Ovary (tissue), 7 donors: ENCODE measurements at regions not wholly inside any gene's neighbourhood (a gene's known extent, or its start where the extent isn't known, plus 50 kb on each side); places are given as distances from the start of the nearest gene placed in this dataset.

Source experiments
- DNase-seq, 5 donors: peaks; one replicate each; pipeline ENCODE4 v3.0.0-alpha.2; 2019 to 2020
- H3K27ac ChIP-seq, 2 donors: fragments of 200-600 bp; one replicate each; pipeline versions ENCODE4 v1.5.1 to v1.8.0; 2019 to 2022
- H3K27me3 ChIP-seq: fragments of 200-600 bp; one replicate; pipeline ENCODE4 v1.8.0; 2022
- H3K36me3 ChIP-seq: fragments of 200-600 bp; sonication (generic); one replicate; pipeline ENCODE4 v1.5.1; 2019
- H3K4me1 ChIP-seq: one replicate; pipeline ENCODE4 v1.8.1; 2013; ENCODE audit warnings: mild to moderate bottlenecking, moderate library complexity; ENCODE audit not compliant: insufficient read depth
- H3K4me3 ChIP-seq: fragments of 200-600 bp; sonication (generic); one replicate; pipeline ENCODE4 v1.5.1; 2017
- H3K9me3 ChIP-seq, 2 donors: fragments of 200-600 bp in 1 of 2; sonication (generic) in 1 of 2; one replicate each; pipeline versions ENCODE4 v1.5.1 to v1.8.1; 2013 to 2019; ENCODE audit warnings: mild to moderate bottlenecking in 1 of 2, moderate library complexity in 1 of 2
- EP300 ChIP-seq: sonication (generic); formaldehyde crosslinking; IDR thresholded peaks from one replicate; pipeline ENCODE4 v1.6.1; 2017; ENCODE audit warnings: antibody characterized with exemption
- POLR2A ChIP-seq: fragments of 450-650 bp; IDR thresholded peaks from one replicate; pipeline ENCODE4 v1.6.1; 2017; ENCODE audit warnings: antibody characterized with exemption, mild to moderate bottlenecking, moderate library complexity
- WGBS, 3 donors: extraction: QIAGEN DNeasy Blood & Tissue Kit in 1 of 3; methylation state at CpG; one replicate each; pipeline versions ENCODE4 v1.1.5 to v1.1.7; 2013 to 2017; 5-methylcytosine and 5-hydroxymethylcytosine counted together
- intact Hi-C, 4 donors: fragments of 100-400 bp; cut with DNase I; formaldehyde crosslinking; loops; one replicate each; pipeline versions ENCODE4 v1.11.0 to v1.15.1; 2022 to 2023
- TF ChIP-seq, protein P1 (sequence below), 3 donors: fragments of 450-650 bp in 2 of 3; fragments of 200-600 bp in 1 of 3; IDR thresholded peaks; one replicate each; pipeline versions ENCODE4 v1.5.1 to v1.8.0; 2016 to 2022; ENCODE audit warnings: antibody characterized with exemption in 3 of 3, mild to moderate bottlenecking in 1 of 3
- donor health status: DM: no; HTN: no; CAD: no; lungs with moderate emphysema.
- donor health status: DM: no; HTN: no; CAD: no.
- donor health status: Bipolar disorder and iron deficiency.
- donor health status: DM: no; HTN: no; CAD: no.
- donor health status: DM: yes; HTN: yes; CAD: no.

- no peak overlapping the region for H3K4me3 ChIP-seq
- H3K4me1 ChIP-seq, result peaks cover 2% of the 10 kb centered on the region
- intact Hi-C loops, result loop anchor here in 1 of 4 donors (5.0 kb wide), 2 partner anchors 186 to 401 kb away; no protein-coding TSS in a partner anchor
- H3K27me3 ChIP-seq, result no peaks in the 10 kb centered on the region
- no peak overlapping the region for H3K27ac ChIP-seq
- no peak for DNase-seq
- no peaks in the 10 kb centered on the region for H3K9me3 ChIP-seq
- TF ChIP-seq EP300, result no peak
- no peak for TF ChIP-seq POLR2A
- TF ChIP-seq, protein P1, sequence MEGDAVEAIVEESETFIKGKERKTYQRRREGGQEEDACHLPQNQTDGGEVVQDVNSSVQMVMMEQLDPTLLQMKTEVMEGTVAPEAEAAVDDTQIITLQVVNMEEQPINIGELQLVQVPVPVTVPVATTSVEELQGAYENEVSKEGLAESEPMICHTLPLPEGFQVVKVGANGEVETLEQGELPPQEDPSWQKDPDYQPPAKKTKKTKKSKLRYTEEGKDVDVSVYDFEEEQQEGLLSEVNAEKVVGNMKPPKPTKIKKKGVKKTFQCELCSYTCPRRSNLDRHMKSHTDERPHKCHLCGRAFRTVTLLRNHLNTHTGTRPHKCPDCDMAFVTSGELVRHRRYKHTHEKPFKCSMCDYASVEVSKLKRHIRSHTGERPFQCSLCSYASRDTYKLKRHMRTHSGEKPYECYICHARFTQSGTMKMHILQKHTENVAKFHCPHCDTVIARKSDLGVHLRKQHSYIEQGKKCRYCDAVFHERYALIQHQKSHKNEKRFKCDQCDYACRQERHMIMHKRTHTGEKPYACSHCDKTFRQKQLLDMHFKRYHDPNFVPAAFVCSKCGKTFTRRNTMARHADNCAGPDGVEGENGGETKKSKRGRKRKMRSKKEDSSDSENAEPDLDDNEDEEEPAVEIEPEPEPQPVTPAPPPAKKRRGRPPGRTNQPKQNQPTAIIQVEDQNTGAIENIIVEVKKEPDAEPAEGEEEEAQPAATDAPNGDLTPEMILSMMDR (IDR thresholded peaks at IDR 0.05), result no peak
- no peaks in the 10 kb centered on the region for H3K36me3 ChIP-seq
- 84 to 86% (median 86%) methylated on average over 12 of the region's 12 CpGs for WGBS, 3 donors
These were observed 262.1 kb downstream of the SKIDA1 start for GRCh38 chr10:21263263-21263803.

DNA sequence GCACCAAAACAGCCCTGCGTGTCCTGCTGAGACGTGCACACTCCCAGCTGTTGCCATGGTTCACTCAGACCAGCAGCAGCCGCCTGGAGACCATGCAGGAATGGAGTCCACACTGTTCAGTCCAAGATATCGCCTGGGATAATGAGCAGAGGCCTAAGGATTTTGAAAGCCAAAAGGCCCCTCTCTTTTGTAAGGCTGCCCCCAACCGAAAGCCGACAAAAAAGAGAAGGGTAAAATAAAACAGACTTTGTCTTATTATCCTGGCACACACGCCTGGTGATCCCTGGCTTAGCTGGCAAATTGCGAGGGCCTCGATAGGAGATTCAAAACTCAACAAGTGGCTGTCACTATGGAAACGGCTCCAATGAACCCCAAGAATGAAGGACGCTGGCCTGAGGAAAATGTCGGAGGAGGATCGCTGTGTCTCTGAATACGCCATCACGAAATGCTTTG is 263.6 kb downstream of the SKIDA1 start:
- Histone ChIP-seq H3K36me3 (no peaks in the 10 kb centered on the region), H3K27ac (no peak overlapping the region), H3K27me3 (no peaks in the 10 kb centered on the region), H3K9me3 (no peaks in the 10 kb centered on the region), H3K4me1 (peaks cover 2% of the 10 kb centered on the region), H3K4me3 (no peak overlapping the region)
- TF ChIP-seq POLR2A (no peak), EP300 (no peak)
- TF ChIP-seq, protein P1 (IDR thresholded peaks at IDR 0.05), result no peak
- no peak for DNase-seq
- WGBS, 3 donors, result 89 to 96% (median 94%) methylated on average over 15 of the region's 15 CpGs
- intact Hi-C loops, result loop anchor here in 1 of 4 donors (5.0 kb wide), 2 partner anchors 185 to 400 kb away; no protein-coding TSS in a partner anchor

- Histone ChIP-seq H3K4me3 (no peak overlapping the region), H3K9me3 (no peaks in the 10 kb centered on the region), H3K27me3 (no peaks in the 10 kb centered on the region), H3K27ac (no peak overlapping the region), H3K4me1 (peaks cover 2% of the 10 kb centered on the region), H3K36me3 (no peaks in the 10 kb centered on the region)
- 15 to 19% (median 17%) methylated on average over 11 of the region's 11 CpGs for WGBS, 3 donors
- TF ChIP-seq POLR2A (no peak), EP300 (no peak)
- TF ChIP-seq, protein P1 (IDR thresholded peaks at IDR 0.05), result no peak
- intact Hi-C loops, result loop anchor here in 1 of 4 donors (5.0 kb wide), 2 partner anchors 183 to 398 kb away; no protein-coding TSS in a partner anchor
- DNase-seq, result no peak
These were observed 264.9 kb downstream of the SKIDA1 start for GRCh38 chr10:21260506-21261149.

- Histone ChIP-seq H3K4me1 (peaks cover 2% of the 10 kb centered on the region), H3K4me3 (no peak overlapping the region), H3K27ac (no peak overlapping the region), H3K27me3 (no peaks in the 10 kb centered on the region), H3K9me3 (no peaks in the 10 kb centered on the region), H3K36me3 (no peaks in the 10 kb centered on the region)
- intact Hi-C loops, result loop anchor here in 1 of 4 donors (5.0 kb wide), 2 partner anchors 183 to 398 kb away; no protein-coding TSS in a partner anchor
- TF ChIP-seq POLR2A, result no peak
- TF ChIP-seq, protein P1 (IDR thresholded peaks at IDR 0.05), result no peak
- WGBS, 3 donors, result 23 to 40% (median 30%) methylated on average over 6 of the region's 6 CpGs
- DNase-seq, result peak in 4 of 5 donors; percentile 24 to 48 (median 35)
These were observed 265.4 kb downstream of the SKIDA1 start for GRCh38 chr10:21260066-21260465.
